OCI-M1 (cell line): ENCODE measurements at regions not wholly inside any gene's neighbourhood (a gene's known extent, or its start where the extent isn't known, plus 50 kb on each side); places are given as distances from the start of the nearest gene placed in this dataset.
"Not testable (repeated sequence)": the region's sequence is repeated elsewhere in the genome, so short reads cannot be mapped to it uniquely, and the experiment has no call there.

Experiments used
- DNase-seq: peaks from one replicate; lab custom pipeline; 2025; lab: John Stamatoyannopoulos, UW

DNA sequence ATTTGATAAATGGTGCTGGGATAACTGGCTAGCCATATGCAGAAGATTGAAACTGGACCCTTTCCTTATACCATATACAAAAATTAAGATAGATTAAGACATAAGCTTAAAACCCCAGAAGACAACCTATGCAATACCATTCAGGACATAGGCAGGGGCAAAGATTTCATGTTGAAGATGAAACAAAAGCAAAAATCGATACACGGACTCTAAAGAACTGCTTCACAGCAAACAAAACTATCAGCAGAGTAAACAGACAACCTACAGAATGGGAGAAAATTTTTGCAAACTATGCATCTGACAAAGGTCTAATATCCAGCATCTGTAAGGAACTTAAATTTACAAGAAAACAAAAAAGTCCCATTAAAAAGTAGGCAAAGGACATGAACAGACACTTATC is 255.9 kb downstream of the TINAG start:
- DNase-seq = not testable (repeated sequence)

DNA sequence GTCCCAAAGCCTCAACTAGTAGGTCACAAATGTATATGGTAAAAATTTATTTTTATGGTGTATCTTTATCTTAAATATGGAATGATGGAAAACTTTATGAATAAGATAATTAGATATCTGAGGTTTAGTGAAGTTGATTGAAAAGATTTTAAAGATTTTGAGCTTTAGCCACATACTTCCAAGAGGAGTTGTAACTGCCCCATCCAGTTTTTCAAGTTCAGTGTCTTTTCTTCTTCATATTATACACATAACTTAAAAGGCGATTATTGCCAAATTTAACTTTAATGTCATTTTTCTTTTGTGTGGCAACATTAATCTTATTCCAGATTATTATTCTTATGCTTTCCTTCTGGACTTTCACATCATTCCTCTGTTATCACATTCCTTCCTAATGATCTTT is 266.4 kb downstream of the TINAG start:
- DNase-seq = no peak

DNA sequence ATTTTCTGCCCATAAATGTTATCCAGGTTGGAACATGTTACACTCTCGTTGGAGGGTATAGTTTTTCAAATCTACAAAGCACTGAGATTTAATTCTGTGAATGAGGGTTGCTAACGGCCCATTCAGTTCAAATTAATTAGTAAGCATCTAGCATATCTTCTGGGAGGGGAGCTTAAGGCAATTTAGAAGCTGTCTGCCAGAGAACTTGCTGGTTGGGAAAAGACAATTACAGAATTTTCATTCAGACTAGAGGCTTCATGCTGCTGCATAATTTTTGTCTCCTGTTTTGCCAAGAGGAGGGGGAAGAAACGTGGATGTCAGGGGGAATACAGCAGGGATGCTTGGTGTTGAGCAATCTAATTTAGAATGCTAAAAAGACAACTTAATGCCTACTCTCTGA is 268.3 kb upstream of the FAM83B start:
- no peak for DNase-seq

DNA sequence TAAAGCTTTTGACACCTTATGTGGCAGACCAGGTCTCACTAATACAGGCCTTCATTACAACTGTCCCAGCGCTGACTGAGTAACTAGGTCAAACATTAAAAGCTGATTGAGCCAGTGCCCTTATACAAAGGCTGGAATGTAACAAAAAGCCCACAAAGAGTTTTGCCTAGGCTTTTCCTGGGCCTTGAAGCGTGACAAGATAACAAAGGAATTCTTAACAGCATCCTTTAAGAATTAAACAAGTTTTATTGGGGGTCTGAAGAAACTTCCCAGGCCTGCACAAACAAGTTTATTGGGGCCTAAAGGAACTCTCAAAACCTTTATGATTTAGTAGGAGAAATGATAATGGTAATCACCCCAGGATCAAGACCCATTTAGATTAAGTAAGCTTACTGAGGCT is 267.6 kb upstream of the FAM83B start:
- no peak for DNase-seq

DNA sequence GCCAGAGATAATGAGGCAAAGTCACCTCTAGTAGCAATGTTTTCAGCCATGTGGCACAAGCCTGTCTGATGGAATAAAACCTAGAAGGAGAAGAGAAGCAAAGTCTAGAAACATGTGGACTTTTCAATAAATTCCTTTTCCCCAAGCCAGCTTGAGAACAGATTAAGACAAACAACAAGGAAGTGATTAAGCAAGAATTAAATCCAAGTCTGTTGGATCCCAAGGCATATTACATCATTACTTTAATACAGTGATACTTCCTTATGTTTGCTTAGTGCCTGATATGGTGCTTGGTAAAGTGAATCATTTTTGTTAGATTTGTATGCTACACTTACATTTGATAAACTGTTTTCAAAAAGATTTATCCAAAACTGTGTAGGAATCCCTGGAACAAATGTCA is 260.3 kb upstream of the FAM83B start:
- no peak for DNase-seq

DNA sequence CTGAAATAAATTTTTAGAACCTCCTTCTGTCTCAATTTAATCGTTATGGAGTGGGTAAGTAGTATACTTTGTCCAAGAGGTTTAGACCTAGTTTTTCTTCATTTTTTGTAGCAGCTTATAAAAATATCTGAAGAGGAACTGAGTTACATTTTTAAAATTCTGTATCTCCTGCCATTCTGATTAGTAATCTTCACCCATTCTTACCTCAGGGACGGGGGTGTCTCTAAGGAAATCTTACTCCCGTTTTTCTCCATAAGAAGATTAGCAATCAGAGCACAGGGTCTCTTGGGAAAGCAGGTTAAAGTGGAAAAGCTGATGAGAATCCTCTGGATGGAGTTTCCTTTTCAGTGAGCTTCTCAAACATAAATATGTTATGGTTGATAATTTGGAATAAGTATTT is 259.3 kb upstream of the FAM83B start:
- DNase-seq = no peak

DNA sequence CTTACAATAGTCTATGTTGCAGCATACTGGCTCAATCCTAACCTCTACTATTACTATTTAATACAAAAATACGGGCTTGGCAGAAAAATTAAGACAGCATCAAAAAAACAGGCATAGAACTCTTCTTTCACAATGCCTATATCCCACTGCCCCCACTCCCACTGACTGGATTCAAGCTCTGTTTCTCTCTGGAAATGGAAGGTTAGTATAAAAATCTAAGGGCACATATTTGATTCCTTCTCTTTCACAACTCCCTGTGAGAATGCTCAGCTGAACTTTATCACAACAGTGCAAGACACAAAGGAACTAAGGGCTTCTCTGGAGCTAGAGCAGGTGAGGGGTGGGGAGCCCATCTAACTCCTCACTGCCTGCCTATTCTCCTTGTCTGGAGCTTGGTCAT is 258.4 kb upstream of the FAM83B start:
- DNase-seq = no peak

DNA sequence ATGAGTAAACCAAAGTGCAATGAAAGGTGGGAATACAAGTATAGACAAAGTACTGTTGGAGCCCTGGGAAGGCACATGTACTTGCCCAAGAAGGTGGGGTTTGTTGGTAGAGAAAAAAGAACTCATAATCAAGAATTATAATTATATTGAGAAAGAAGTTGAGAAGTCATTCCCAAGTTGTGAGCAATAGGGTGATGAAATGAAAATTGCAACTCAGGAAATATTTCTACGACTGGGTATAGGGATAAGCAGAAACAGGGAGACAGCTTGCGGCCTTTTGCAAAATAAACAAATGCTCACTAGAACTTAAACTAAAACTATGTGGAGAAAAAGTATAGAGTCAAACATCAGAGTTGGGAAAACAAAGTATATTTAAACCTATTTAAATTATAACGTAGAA is 250.7 kb upstream of the FAM83B start:
- no peak for DNase-seq

DNA sequence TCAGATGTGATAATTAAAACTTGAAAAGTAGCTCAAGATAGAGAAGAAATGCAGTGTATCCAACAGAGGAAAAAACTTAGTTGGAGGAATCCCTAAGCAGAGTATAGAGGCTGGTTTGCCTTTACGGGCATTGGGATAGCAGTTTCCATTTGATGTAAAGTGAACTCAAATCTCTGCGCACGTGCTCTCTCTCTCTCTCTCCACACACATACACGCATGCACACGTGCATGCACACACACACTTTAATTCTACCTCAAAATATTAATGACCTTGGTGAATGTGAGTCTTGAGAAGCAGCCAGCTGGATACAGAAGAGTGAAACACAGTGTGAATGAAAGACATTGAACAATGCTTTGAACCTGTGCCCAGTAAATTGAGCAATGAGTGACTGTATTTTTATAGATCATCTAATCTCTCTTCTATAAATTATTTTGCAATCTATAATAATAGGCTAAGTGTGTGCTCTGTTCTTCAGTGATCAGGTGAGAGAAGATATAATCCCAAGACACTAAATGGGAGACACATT is 247.7 kb upstream of the FAM83B start:
- no peak for DNase-seq

DNA sequence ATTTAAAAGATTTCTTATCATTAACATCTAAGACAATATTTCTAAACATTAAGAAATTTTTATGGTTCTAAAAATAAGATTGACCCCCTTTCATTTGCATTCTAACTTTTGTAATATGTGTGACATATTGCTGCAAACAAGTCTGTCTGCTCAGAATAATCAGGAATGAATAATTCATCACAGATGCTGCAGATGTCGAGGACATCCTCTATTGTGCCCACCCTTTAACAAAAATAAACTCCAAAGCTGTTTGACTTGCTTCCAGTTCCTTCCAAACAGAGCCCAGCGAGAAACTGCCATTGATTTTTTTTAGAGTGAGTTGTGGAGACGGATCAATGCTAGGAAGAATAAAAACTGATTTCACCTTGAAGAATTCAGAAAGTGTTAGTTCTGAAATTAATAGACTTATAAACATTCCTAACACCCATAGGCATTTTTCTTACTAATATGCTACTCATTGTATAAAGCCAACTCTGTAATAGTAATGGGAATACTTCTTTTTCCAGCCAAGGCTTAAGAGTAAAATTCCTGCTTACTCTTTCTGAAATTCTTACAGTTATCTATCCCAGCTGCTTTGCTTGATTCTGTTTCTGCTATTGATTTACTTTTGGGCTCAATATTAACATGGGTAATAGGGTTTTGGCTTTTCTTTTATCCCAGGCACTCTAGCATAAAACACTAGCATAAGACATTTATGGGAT is 244.8 kb upstream of the FAM83B start:
- no peak for DNase-seq

DNA sequence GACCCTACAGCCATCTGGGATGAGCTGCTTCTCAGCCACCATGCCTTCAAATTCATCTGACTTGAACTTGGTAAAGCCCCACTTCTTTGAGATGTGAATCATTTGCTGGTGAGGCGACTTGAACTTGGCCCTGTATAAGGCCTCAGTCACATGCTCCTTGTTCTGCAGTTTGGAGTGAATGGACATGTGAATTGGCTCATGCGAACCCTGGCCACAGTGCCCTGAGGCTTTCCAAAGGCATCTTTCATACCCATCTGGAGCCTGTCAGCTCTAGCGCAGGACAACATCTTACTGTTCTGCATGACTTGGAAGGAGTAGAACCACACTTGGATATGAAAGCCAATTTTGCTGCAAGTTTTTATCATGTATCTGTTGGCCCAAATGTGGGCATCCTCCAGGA is 244.0 kb upstream of the FAM83B start:
- no peak for DNase-seq

DNA sequence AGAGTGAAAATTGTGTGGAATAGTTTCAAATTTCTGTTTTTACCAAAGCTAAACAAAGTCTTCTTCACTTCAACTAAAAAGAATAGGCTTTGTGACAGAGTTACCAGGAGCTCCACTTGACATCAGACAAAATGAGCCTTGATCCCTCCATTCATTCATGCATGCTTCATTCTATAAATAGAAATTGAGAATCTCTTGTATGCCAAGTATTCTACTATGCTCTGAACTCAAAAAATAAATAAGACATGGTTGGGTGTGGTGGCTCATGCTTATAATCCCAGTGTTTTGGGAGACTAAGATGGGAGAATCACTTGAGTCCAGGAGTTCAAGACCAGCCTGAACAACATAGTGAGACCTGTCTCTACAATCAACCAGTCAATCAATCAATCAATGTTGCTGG is 236.6 kb upstream of the FAM83B start:
- DNase-seq = no peak

DNA sequence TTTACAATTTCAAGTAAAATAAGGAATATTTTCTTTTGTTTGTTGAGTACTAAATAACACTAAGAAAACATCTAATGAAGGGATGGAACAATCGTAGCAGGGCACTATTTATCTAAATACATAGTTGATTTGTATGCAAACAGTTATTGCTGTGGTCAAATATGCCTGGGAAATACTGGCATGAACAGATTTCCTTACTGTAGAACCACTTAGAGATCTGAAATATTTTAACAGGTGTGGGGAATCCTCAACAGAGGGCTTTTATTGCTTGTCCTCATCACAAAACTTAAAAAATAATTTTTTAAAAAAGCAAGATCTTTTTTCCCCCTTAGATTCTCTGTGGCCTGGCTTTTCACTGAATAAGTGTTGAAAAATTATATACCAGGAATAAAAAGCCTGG is 233.0 kb upstream of the FAM83B start:
- DNase-seq = no peak

DNA sequence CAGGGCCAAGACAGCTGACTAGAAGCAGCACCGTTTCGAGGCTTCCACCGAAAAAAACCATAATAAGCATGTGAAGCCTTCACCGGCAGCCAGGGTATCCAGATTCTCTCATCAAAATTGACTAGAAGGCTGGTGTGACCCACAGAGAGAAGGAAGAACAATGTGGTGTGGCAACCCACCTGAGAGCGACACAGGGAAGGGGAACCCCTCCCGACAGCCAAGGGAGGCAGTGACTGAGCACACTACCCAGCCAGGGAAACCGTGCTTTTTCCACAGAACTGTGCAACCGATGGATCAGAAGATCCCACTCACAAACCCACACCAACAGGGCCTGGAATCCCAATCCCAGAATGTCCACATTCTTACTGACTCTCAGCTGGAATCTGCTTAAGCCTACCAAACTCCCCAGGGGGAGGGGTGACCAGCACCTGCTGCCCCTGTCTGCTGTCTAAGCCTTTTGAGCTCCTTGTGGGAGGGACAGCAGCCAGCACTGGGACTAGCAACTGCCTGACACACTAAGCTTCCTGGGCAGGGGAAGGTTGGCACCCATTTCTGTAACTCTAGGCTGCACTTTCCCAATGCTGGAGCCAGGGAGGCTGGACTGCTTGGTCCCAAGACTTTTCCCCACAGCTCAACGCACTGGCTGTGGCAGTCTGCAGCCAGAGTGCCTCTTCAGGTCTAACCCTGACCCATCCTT is 231.9 kb upstream of the FAM83B start:
- no peak for DNase-seq

DNA sequence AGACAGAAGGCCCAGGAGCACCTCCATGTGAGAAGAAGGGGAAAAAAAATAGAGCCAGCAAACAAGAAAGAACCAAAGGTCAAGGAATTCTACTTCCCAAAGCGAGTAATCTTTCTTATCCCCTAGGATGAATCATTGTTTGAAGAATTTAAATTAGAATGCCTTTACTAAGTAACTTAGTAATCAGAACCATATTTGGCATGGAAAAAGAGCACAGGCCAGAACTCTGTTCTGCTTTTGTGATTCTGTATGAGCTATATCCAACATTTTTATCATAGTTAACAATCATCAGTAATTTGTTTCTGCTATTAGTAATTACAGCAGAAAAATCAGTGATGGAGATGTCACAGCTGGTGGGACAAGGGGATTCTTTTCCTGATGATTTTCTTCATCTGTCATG is 228.8 kb upstream of the FAM83B start:
- no peak for DNase-seq

DNA sequence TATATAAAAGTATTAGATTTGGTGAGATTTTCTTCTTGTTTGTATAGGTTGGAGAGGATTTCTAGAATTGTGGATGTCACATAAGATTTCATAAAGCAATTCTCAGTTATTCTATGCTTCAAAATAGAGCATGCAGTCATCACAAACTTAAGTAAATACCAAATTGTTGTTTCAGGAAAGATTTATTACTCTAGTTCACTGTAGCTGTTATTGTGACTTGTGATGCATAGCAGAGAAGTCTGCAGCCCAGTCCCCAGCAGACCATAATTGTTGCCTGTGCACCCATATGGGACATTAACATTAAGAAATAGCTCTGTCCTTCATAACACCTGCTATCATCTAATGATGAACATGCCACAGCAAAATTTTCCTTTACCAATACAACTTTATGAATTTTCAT is 228.0 kb upstream of the FAM83B start:
- no peak for DNase-seq

DNA sequence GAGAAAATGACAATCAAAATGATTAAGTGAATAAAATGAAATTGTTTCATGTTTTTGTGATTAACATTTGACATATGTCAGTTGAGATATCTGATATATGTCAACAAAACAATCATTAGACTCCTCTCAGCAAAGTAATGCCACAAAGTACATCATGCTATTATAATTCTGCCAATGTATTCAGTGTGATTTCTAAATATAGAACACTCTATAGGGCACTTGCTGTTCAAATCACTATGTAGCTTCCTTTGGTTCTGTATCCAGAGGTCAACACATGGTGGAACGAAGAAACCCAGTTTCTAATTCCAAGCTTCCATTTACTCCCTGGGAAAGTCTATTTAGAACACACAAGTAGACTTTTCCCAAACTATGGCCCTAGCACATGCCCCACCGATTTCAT is 227.5 kb upstream of the FAM83B start:
- no peak for DNase-seq

DNA sequence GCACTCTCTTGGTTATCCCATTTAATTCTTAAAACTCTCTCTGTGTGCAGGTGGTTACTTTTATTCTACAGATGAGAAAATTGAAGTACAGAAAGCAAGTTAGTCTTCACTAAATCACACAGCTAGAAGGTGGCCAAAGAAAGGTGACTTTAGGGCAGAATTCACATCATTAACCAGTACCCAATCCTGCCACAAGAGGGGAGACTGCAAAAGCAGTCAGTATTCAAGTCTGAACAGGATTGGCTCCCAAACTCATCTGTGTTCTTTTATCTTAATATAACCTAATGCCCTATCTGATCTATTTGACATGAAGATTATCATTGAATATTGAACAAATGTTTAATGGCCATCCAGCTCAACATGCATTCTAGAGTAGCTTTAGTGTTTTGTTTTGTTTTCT is 225.3 kb upstream of the FAM83B start:
- DNase-seq = peak; percentile 47

DNA sequence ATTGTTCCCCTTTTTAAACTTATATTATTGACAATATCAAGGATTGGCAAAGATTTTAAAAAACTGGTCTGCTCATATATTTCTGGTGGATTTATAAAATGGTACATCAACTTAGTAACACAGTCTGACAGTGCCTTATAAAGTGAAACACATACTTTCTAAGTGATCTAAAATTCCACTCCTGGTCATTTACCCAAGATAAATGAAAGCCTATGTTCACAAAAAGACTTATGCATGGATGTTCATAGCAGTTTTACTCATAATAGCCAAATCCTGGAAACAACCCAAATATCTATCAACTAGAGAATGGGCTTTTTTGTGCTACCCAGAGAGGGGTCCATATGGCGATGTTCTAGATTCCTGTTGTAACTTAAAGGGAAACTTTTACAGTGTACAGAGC is 222.4 kb upstream of the FAM83B start:
- DNase-seq = no peak

DNA sequence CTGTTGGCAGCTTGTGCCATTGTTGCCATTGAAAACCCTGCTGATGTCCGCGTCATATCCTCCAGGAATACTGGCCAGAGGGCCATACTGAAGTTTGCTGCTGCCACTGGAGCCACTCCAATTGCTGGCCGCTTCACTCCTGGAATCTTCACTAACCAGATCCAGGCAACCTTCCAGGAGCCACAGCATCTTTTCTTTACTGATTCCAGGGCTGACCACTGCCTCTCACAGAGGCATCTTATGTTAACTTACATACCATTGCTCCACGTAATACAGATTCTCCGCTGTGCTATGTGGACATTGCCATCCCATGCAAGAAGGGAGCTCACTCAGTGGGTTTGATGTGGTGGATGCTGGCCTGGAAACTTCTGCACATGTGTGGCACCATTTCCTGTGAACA is 221.8 kb upstream of the FAM83B start:
- DNase-seq = no peak

DNA sequence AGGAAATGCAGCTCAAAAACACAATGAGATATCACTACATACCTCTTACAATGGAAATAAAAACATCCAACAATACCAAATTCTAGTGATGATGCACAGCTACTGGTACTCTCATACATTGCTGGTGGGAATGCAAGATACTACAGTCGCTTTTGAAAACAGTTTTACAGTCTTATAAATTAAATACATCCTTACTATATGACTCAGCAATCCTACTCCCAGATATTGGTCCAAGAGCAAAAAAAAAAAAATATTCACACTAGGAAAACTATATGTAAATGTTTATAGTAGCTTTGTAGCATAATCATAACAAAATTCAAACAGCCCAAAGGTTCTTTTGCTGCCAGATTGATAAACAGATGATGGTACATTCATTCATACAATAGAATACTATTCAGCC is 217.4 kb upstream of the FAM83B start:
- no peak for DNase-seq

DNA sequence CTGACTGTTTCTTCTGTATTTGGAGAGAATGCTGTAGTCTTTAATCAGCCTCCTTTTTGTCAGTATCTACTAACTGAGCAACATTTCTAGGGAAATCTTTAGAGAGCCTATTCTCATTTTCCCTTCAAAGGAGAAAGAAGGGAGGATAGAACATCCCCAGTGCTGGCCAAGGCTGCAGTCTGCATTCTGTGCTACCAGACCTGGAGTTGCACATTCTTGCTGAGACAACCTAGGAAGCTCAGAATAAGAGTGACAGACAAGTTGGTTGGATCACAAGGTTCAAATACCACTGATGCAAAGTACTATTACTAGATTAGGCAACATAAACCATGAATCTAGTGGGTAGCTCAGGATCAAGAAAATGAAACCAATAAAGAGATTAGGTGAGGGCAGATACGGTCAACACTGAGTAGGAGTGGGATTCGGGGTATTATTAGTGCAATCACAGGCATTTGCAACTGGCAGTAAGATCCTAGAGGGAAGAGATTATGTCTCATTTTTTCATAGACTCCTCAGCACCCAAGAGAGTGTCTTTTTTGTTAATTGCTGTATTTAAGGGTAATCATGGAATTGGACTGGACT is 213.5 kb upstream of the FAM83B start:
- no peak for DNase-seq

DNA sequence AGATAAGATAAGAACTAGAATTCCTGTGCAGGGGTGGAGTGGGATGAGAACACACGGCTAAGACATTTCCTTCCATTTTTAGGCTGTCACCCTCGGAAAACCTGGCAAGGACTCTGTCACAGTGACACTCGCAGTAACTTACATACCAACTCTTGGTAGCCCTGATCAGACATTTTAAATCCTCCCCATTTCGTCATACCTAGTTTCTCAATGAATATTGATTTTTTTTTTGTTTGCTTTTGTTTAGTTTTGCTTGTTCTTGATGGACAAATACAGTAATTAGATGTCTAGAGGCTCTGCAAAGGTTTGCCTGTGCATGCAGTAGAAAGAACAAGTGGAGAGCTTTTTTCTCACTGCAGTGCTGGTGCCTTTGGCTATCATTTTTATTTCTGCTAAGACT is 213.0 kb upstream of the FAM83B start:
- no peak for DNase-seq

DNA sequence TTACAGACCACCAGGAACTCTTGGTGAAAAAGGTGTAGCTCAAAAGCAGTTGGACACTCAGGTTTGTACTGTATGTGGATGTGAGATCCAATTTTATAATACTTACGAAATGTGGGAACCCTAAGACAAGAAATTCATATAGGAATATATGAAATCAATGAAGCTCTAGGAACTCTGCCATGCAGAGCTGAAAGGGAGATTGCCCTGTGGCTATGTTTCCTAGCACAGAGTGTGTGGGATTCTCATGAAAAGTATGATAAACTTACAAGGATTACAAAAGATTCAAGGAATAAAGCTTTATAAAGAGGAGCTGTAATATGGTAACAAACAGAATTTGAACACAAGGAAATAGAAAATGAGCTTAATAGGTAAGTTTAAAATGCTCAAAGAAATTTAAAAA is 205.7 kb upstream of the FAM83B start:
- no peak for DNase-seq
